ENCODE measurements at regions not wholly inside any gene's neighbourhood (a gene's known extent, or its start where the extent isn't known, plus 50 kb on each side); places are given as distances from the start of the nearest gene placed in this dataset.
A peak's percentile ranks its signal among the peaks of the same experiment; 100 is the strongest.

- no peak for DNase-seq
These were observed 72.5 kb upstream of the SLC38A2 start for GRCh38 chr12:46445093-46445492.

GRCh38 chr12:46443594-46444263, 71.2 kb upstream of the SLC38A2 start:
- DNase-seq: no peak

GRCh38 chr12:46442738-46443137, 70.2 kb upstream of the SLC38A2 start:
- DNase-seq: no peak

GRCh38 chr12:46442239-46442638, 69.7 kb upstream of the SLC38A2 start:
- DNase-seq: no peak

DNA sequence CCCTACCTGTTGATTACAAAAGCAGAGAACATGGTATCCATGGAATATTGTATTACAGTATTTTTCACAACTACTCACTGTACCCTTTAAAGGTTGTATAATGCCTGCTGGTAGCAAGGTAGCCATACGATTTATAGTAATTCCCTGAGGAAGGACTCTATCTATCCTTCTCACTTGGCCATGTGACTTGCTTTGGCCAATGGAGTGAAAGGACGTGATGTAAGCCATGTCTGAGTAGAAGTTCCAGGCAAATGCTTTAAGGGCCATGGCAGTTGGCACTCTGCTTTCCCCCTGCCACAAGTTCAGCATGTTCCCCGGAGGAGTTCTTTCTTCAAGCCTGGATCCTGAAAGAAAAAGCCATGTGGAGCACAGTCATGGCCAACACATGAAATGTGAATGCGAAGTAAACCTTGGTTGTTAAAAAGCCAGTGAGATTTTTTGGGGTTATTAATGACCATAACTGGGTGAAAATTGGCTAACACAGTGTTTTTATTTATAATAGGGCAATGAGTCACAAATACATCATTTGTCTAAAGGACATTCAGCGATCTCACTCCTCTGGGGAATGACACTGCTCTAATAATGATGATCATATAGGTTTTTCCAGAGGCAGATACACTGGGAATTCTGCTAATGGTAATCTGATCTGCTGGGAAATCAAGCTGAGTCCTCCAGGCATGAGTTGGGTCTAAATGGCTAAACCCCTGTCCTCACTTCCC, 67.4 kb upstream of the SLC38A2 start:
- DNase-seq: peak; percentile 22

DNA sequence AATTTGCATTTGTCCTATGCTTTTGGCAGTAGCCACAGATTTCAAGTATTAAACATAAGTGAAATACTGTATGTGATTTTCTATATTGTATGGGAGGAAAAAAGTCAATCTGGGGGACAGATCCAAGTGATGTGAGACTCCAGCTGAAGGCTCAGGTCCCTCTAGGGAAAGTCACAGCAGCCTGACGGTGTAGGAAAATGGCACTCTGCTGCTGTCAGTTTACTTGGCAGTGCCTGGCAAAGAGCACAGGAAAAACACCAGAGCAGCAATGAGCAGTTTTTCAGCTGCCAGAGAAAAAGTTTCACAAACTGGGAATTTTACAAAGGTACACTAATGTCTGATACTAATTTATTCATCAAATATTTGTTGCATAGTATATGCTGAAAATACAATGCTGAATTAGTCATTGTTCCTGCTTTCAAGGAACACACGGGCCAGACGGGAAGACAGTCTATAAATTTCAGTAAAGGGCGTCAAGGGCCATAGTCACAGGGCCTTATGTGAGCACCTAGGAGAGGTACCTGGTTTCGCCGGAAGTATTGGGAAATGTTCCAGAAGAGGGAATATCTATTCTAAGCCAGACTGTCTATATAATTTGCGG, 66.2 kb upstream of the SLC38A2 start:
- DNase-seq: no peak

- no peak for DNase-seq
These were observed 65.7 kb upstream of the SLC38A2 start for GRCh38 chr12:46438256-46438655.

DNA sequence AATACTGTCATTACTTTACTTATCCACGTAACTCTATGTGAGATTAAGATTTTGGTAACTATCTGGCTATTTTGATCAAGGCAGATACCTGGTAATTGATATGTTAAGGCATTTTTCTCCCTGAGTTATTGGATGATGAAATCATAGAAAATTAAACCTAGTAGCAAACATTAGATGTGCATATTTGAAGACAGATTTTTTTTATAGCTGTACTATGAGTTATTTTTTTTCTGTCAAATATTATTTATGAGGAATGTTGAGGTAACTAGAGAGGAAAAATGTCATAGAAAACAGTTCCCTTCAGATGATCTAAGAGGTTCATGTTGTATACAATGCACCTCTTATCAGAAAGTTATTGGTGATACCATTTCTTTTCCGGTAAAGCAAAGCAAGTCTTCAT, 64.9 kb upstream of the SLC38A2 start:
- no peak for DNase-seq

DNA sequence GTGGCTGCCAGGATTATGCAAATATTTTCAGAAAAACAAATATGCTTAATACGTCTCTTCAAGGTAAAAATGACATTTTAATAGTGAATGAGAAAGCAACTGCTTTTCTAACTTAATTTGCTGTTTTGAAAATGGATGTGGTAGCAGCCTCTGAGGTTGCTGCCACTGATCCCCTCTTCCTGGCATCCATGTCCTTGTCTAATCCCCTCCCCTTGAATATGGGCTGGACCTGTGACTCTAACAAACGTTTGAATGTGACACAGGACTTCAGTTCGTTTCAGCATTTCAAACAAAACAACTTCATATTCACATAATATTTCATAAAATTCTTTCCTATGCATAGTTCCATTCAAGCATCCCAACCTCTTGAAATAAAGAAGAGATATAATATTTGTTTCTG, 64.2 kb upstream of the SLC38A2 start:
- no peak for DNase-seq

- DNase-seq: no peak
These were observed 63.1 kb upstream of the SLC38A2 start for GRCh38 chr12:46435625-46436024.

DNA sequence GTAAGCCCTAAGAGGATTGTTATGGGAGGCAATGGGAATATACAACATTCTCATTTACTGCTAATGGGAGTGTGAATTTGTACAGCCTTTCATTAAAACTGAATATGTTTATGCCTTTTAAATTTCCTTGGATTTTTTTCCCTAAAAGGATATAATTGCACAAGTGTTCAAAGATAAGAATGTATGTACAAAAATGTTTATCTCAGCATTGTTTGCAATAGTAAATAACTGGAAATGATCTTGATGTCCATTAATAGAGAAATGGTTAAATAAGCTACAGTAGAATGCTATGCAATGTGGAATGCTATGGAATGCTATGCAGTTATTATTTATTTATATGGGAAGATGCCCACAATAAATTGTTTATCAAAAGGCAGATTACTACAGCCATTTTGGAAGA, 62.5 kb upstream of the SLC38A2 start:
- no peak for DNase-seq

DNA sequence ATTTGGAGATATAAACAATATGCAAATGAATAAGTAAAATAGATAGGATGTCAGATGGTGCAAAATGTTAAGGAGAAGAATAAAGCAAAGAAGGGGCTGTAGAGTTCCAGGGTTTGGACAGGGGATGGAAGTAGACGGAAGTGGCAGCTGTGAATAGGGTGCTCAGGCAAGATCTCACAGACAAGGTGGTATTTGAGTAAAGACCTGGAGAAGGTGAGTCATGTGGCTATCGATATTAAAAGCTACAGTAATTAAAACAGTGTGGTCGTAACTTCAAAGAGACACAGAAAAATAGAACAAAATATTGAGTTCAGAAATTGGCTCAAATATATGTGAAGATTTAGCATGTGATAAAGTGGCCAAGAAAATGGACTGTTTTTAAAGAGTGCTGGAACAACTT, 61.3 kb upstream of the SLC38A2 start:
- DNase-seq: no peak

GRCh38 chr12:46432325-46432724, 59.8 kb upstream of the SLC38A2 start:
- DNase-seq: no peak

DNA sequence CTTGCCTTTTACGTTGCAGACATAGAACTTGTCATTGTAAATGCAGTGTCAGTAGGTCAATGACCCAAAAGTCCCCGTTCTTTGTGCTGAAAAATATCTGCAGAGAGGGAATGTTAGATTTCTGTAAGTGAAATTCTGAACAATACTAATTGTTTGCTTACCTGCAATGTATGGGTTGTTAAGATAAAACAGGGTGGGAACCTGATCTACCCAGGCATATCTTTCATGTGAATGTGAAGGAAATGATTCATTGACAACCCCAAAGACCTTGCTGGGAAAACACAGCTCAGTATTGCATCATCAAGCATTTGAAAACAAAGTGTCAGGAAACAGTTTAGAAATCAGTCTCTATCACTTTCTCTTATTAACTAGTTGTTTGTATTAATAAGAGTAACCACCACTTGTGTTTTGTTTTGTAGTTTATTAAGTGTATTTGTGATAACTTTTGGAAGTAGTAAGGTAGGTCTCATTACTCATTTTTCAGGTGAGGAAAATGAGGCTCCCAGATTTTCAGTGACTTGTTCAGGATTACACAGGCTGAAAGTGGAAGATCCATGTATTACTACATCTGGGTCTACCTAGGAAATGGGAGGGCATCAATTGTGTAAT, 57.9 kb upstream of the SLC38A2 start:
- peak; percentile 71 for DNase-seq

Measured in suppressor macrophage treated with lipopolysaccharide for 4 hours (primary cell).